GM12878 (cell line): ENCODE measurements at regions not wholly inside any gene's neighbourhood (a gene's known extent, or its start where the extent isn't known, plus 50 kb on each side); places are given as distances from the start of the nearest gene placed in this dataset.

Experiments used
- ATAC-seq: fragments of 200-7000 bp; cut with Tn5 transposase; 3 replicates; pipeline ENCODE4 v1.9.1; 2020; ENCODE audit warnings: mild to moderate bottlenecking, moderate library complexity
- BruUV-seq: library from RNA; stranded (reverse); fragments of 400-500 nt; replicated peaks from 2 replicates; lab custom pipeline; 2021; lab: Mats Ljungman, UMichigan
- CTCF ChIA-PET: fragments of 300-600 bp; sonication (Branson Sonifier 250); formaldehyde crosslinking; extraction: SDS; loops from one replicate; lab custom pipeline; 2021; ENCODE audit warnings: inconsistent platforms; lab: Yijun Ruan, JAX
- POLR2A ChIA-PET: fragments of 350-600 bp; formaldehyde crosslinking; extraction: SDS; loops from one replicate; lab custom pipeline; 2021; ENCODE audit warnings: inconsistent platforms; lab: Charles Lee
- RAD21 ChIA-PET: fragments of 300-600 bp; sonication (Branson Sonifier 250); formaldehyde crosslinking; loops from one replicate; lab custom pipeline; 2023; ENCODE audit warnings: antibody characterized with exemption; ENCODE audit not compliant: unreplicated experiment; lab: Charles Lee
- SMC1A ChIA-PET: fragments of 300-600 bp; sonication (Branson Sonifier 250); formaldehyde crosslinking; loops from one replicate; lab custom pipeline; 2023; ENCODE audit not compliant: unreplicated experiment, uncharacterized antibody; lab: Charles Lee
- DNase-seq: peaks from one replicate; pipeline ENCODE4 v3.0.0-alpha.2; 2011; ENCODE audit warnings: low read depth, low spot score
- FAIRE-seq: peaks from 3 replicates; lab custom pipeline; 2011; peaks lifted over from hg19 to GRCh38; lab: Jason Lieb, UNC
- H2AFZ ChIP-seq: 2 replicates; pipeline ENCODE4 v1.6.0; 2011; ENCODE audit warnings: low read depth, low read length, control low read depth; ENCODE audit not compliant: control insufficient read depth
- H3K27ac ChIP-seq: 2 replicates; pipeline ENCODE4 v1.5.1; 2011; ENCODE audit warnings: control low read depth; ENCODE audit not compliant: control insufficient read depth, insufficient read depth
- H3K27me3 ChIP-seq, 2 experiments: replicated peaks in 1 of 2; 2 replicates each; pipeline versions ENCODE4 v1.6.0 to v1.6.1; 2011; ENCODE audit warnings: low read length in 1 of 2; ENCODE audit not compliant: control insufficient read depth in 2 of 2, insufficient read depth in 2 of 2
- H3K36me3 ChIP-seq, 2 experiments: 2 replicates each; pipeline ENCODE4 v1.5.1; 2011; ENCODE audit warnings: low read length in 1 of 2; ENCODE audit not compliant: control insufficient read depth in 2 of 2, insufficient read depth in 2 of 2
- H3K4me1 ChIP-seq: 2 replicates; pipeline ENCODE4 v1.6.1; 2011; ENCODE audit warnings: mild to moderate bottlenecking, low read length, moderate library complexity, mixed read lengths; ENCODE audit not compliant: control insufficient read depth, insufficient read depth
- H3K4me2 ChIP-seq: 2 replicates; pipeline ENCODE4 v1.6.0; 2011; ENCODE audit warnings: control low read depth; ENCODE audit not compliant: control insufficient read depth, insufficient read depth
- H3K4me3 ChIP-seq: fragments of 200-600 bp; sonication (generic); 2 replicates; pipeline ENCODE4 v1.5.1; 2016
- H3K79me2 ChIP-seq: 2 replicates; pipeline ENCODE4 v1.6.0; 2011; ENCODE audit warnings: low read length; ENCODE audit not compliant: control insufficient read depth, insufficient read depth
- H3K9ac ChIP-seq: 2 replicates; pipeline ENCODE4 v1.8.0; 2011; ENCODE audit warnings: low read length, control low read depth, mixed read lengths; ENCODE audit not compliant: control insufficient read depth, insufficient read depth
- H3K9me3 ChIP-seq: replicated peaks from 3 replicates; pipeline ENCODE4 v1.5.1; 2011; ENCODE audit warnings: mild to moderate bottlenecking, low read length; ENCODE audit not compliant: control insufficient read depth, insufficient read depth
- H4K20me1 ChIP-seq: 2 replicates; pipeline ENCODE4 v1.6.0; 2011; ENCODE audit not compliant: control insufficient read depth, insufficient read depth
- BACH1 ChIP-seq: fragments of 450-650 bp; IDR thresholded peaks from 2 replicates; pipeline ENCODE4 v1.6.1; 2017; ENCODE audit warnings: mild to moderate bottlenecking, borderline replicate concordance
- EED ChIP-seq: sonication (generic); IDR thresholded peaks from 2 replicates; pipeline ENCODE4 v1.6.1; 2016; ENCODE audit warnings: antibody characterized with exemption, low read depth
- JUND ChIP-seq: IDR thresholded peaks from 2 replicates; pipeline ENCODE4 v1.6.1; 2012; ENCODE audit warnings: low read depth, mild to moderate bottlenecking, low read length, improper control_type of control experiment, moderate library complexity
- KLF5 ChIP-seq: fragments of 450-650 bp; IDR thresholded peaks from 2 replicates; pipeline ENCODE4 v1.6.1; 2014; ENCODE audit warnings: mild to moderate bottlenecking; ENCODE audit not compliant: partially characterized antibody
- LARP7 ChIP-seq: fragments of 450-650 bp; IDR thresholded peaks from 2 replicates; pipeline ENCODE4 v1.6.1; 2017; ENCODE audit warnings: mild to moderate bottlenecking
- MEF2B ChIP-seq: fragments of 450-650 bp; IDR thresholded peaks from 2 replicates; pipeline ENCODE4 v1.6.1; 2018; ENCODE audit warnings: mild to moderate bottlenecking, moderate library complexity; ENCODE audit not compliant: partially characterized antibody, poor library complexity, severe bottlenecking
- POU2F2 ChIP-seq: IDR thresholded peaks from 3 replicates; pipeline ENCODE4 v1.6.1; 2011; ENCODE audit warnings: low read depth, mild to moderate bottlenecking, low read length, borderline replicate concordance
- TBL1XR1 ChIP-seq: IDR thresholded peaks from 2 replicates; pipeline ENCODE4 v1.6.1; 2012; ENCODE audit warnings: low read depth, low read length, improper control_type of control experiment
- TCF7 ChIP-seq: IDR thresholded peaks from 2 replicates; pipeline ENCODE4 v1.6.1; 2014; ENCODE audit warnings: antibody characterized with exemption, borderline replicate concordance
- WRNIP1 ChIP-seq: IDR thresholded peaks from 2 replicates; pipeline ENCODE4 v1.6.1; 2011; ENCODE audit warnings: low read depth, low read length, improper control_type of control experiment, borderline replicate concordance
- ZZZ3 ChIP-seq: IDR thresholded peaks from 2 replicates; pipeline ENCODE4 v1.6.1; 2011; ENCODE audit warnings: low read depth; ENCODE audit not compliant: control insufficient read depth, insufficient read length
- WGBS: methylation state at CpG from one replicate; pipeline ENCODE4 v1.1.6; 2016; ENCODE audit warnings: low lambda C conversion rate; ENCODE audit not compliant: insufficient replicate concordance, insufficient coverage; ENCODE audit errors: missing lambda C conversion rate; 5-methylcytosine and 5-hydroxymethylcytosine counted together
- in situ Hi-C: fragments of 300-500 bp; cut with MboI; formaldehyde crosslinking; loops from 9 replicates; pipeline ENCODE4 v1.14.3; 2018; ENCODE audit warnings: mixed read lengths
- intact Hi-C: fragments of 100-400 bp; cut with micrococcal nuclease; formaldehyde crosslinking; loops from one replicate; pipeline ENCODE4 v1.14.2; 2022; ENCODE audit not compliant: unreplicated experiment
- TF ChIP-seq, protein P1 (sequence below): fragments of 450-650 bp; IDR thresholded peaks from 2 replicates; pipeline ENCODE4 v1.6.1; 2018; ENCODE audit warnings: borderline replicate concordance, mild to moderate bottlenecking; ENCODE audit not compliant: partially characterized antibody
- TF ChIP-seq, protein P2 (sequence below): IDR thresholded peaks from 2 replicates; pipeline ENCODE4 v1.6.1; 2011; ENCODE audit warnings: low read depth, mild to moderate bottlenecking, low read length, moderate library complexity, borderline replicate concordance; ENCODE audit errors: extremely low read depth
- TF ChIP-seq, protein P3 (sequence below): IDR thresholded peaks from 2 replicates; pipeline ENCODE4 v1.6.1; 2012; ENCODE audit warnings: mild to moderate bottlenecking, low read depth, low read length

DNA sequence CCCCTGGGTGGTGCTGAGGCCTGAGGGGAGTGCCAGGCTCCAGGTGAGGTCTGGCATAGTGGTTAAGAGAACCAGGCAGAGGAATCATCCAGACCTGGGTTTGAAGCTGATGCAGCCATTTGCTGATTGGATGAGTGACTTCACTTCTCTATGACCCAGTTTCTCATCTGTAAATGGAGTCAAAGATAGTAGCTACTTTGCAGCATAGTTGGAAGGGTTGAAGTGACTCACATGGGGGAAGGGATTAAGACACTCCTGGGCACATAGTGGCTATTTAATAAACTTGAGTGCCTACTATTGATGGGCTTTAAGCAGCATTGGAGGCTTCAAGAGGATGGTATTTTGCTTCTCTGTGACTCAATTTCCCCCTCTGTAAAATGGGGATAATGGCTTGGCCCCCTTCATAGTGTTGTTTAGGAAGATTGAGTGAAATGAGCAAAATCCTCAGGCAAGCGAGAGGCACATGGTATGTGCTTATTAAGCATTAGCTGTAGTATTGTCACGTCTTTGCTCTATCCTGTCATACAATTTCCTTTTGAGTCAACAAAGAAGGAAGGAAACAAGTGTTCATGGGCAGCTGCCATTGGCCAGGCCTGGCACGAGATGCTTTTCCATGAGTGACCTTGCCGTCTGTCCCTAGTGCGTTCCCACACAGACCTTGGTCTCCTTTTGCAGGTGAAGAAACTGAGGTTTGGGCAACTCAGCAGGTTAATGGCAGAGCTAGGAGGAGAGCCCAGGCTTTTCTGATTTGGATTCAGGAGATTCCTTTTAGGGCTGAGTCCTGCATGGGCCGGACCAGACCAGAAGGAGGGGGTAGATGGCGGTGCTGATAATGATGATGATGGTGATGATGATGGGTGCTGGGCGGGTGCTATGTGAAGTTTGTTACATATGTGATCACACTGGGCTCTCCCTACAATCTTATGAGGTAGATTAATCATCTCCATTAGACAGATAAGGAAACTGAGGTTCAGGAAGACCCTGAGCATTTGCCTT, 131.1 kb upstream of the WNT4 start:
- ChIA-PET CTCF (interaction anchor here (0.5 to 4.7 kb wide), 4 partner anchors 100 to 365 kb away, joined by 3 to 27 read pairs (median 5); no protein-coding TSS in a partner anchor), SMC1A (interaction anchor here (0.7 to 1.1 kb wide), 2 partner anchors 169 kb away, joined by 3 read pairs; no protein-coding TSS in a partner anchor), POLR2A (no interaction called here), RAD21 (interaction anchor here (0.9 to 1.6 kb wide), 2 partner anchors 143 to 213 kb away, joined by 4 read pairs; no protein-coding TSS in a partner anchor)
- Histone ChIP-seq H3K36me3 (no peaks in the 10 kb centered on the region), H3K27me3 (peaks cover 0 to 3% of the 10 kb centered on the region in 2 experiments), H3K4me3 (no peak overlapping the region), H3K79me2 (no peaks in the 10 kb centered on the region), H4K20me1 (no peaks in the 10 kb centered on the region), H3K9ac (no peak overlapping the region), H2AFZ (no peak overlapping the region), H3K9me3 (no peaks in the 10 kb centered on the region), H3K4me2 (no peak overlapping the region), H3K27ac (no peak overlapping the region), H3K4me1 (no peaks in the 10 kb centered on the region)
- intact Hi-C loops: no loop called here
- no peak for DNase-seq
- in situ Hi-C loops: no loop called here
- BruUV-seq: no TSS peak
- FAIRE-seq: no peak
- ATAC-seq: no peak
- WGBS: 40% methylated on average over 8 of the region's 8 CpGs
- TF ChIP-seq EED (no peak), LARP7 (no peak), JUND (no peak), MEF2B (no peak), TCF7 (no peak), WRNIP1 (no peak), TBL1XR1 (no peak), BACH1 (no peak), ZZZ3 (no peak), KLF5 (no peak), POU2F2 (no peak)
- TF ChIP-seq, protein P1, sequence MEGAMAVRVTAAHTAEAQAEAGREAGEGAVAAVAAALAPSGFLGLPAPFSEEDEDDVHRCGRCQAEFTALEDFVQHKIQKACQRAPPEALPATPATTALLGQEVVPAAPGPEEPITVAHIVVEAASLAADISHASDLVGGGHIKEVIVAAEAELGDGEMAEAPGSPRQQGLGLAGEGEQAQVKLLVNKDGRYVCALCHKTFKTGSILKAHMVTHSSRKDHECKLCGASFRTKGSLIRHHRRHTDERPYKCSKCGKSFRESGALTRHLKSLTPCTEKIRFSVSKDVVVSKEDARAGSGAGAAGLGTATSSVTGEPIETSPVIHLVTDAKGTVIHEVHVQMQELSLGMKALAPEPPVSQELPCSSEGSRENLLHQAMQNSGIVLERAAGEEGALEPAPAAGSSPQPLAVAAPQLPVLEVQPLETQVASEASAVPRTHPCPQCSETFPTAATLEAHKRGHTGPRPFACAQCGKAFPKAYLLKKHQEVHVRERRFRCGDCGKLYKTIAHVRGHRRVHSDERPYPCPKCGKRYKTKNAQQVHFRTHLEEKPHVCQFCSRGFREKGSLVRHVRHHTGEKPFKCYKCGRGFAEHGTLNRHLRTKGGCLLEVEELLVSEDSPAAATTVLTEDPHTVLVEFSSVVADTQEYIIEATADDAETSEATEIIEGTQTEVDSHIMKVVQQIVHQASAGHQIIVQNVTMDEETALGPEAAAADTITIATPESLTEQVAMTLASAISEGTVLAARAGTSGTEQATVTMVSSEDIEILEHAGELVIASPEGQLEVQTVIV: no peak
- TF ChIP-seq, protein P2, sequence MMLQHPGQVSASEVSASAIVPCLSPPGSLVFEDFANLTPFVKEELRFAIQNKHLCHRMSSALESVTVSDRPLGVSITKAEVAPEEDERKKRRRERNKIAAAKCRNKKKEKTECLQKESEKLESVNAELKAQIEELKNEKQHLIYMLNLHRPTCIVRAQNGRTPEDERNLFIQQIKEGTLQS: no peak
- TF ChIP-seq, protein P3, sequence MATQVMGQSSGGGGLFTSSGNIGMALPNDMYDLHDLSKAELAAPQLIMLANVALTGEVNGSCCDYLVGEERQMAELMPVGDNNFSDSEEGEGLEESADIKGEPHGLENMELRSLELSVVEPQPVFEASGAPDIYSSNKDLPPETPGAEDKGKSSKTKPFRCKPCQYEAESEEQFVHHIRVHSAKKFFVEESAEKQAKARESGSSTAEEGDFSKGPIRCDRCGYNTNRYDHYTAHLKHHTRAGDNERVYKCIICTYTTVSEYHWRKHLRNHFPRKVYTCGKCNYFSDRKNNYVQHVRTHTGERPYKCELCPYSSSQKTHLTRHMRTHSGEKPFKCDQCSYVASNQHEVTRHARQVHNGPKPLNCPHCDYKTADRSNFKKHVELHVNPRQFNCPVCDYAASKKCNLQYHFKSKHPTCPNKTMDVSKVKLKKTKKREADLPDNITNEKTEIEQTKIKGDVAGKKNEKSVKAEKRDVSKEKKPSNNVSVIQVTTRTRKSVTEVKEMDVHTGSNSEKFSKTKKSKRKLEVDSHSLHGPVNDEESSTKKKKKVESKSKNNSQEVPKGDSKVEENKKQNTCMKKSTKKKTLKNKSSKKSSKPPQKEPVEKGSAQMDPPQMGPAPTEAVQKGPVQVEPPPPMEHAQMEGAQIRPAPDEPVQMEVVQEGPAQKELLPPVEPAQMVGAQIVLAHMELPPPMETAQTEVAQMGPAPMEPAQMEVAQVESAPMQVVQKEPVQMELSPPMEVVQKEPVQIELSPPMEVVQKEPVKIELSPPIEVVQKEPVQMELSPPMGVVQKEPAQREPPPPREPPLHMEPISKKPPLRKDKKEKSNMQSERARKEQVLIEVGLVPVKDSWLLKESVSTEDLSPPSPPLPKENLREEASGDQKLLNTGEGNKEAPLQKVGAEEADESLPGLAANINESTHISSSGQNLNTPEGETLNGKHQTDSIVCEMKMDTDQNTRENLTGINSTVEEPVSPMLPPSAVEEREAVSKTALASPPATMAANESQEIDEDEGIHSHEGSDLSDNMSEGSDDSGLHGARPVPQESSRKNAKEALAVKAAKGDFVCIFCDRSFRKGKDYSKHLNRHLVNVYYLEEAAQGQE: no peak
